ENCODE measurements at regions not wholly inside any gene's neighbourhood (a gene's known extent, or its start where the extent isn't known, plus 50 kb on each side); places are given as distances from the start of the nearest gene placed in this dataset.

DNA sequence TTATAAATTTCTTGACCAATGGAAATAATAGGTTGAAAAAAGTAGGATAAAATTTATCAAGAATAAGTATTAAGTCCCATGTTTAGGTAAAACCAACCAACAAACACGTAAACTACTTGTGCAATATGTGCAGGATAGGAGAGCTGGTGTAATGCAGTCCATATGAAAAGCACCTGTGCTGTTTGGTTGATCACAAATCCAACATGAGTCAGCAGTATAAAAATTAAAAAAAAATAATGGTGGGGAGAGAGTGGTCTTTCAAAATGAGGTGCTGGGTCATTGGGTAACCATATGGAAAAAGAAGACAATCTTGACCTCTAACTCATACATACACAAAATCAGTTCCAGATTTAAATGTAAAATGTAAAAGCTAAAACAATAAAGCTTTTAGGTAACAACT, 181.8 kb downstream of the HS3ST3B1 start:
- DNase-seq (ENCODE audit: low read depth) = no peak

DNA sequence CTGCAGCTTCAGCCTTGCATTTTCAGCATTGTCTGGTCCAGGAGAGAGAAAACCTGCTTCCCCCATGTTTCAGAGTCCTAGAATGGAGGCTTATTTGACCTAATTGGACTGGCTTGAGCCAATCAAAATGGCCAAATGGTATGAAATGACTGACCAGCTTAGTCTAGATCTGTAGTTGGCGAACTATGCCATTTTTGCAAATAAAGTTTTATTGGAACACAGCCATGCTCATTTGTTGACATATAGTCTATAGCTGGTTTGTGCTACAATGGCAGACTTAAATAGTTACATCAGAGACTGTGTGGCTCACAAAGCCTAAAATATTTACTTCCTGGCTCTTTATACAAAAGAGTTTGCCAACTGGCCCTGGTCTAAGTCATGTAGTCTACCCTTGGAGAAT, 180.8 kb downstream of the HS3ST3B1 start:
- DNase-seq (ENCODE audit: low read depth) = no peak

DNA sequence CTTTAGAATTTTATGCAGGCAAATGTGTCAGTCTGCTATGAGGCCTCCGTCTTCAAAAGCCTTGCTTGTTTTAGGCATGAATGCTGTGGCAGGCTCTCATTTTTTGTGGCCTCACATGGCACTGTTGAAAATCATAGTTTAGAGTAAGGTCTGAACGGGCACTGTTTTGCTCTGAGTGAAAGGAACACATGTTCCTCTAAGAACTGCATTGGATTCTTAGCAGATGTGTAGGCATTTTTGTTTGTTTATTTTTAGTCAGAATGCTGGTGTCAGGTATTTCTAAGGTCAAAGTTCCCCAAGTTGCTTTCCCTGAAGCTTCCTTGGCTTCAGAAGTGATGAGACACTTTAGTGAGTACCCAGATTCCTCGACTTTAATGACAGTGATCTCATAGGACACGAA, 173.7 kb downstream of the HS3ST3B1 start:
- DNase-seq (ENCODE audit: low read depth) = no peak

DNA sequence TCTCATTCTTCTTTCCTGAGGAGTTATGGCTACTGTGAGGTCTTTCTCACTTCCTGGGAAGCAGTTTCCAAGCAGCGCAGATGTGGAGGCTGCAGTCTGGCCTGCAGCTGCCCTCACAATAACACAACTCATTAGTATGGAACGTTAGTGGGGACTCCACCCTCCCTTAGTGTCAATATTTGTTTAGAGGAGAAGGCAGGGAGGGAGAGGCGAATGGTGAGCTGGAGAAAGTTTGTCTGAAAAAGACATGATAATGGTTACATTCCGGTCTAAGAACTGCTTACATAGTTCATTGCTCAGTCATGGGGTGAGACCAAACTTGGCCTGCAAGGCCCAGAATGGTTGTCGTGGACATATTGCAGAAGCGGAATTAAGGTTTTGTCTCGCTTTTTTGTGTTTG, 170.2 kb downstream of the HS3ST3B1 start:
- DNase-seq (ENCODE audit: low read depth) = no peak

DNA sequence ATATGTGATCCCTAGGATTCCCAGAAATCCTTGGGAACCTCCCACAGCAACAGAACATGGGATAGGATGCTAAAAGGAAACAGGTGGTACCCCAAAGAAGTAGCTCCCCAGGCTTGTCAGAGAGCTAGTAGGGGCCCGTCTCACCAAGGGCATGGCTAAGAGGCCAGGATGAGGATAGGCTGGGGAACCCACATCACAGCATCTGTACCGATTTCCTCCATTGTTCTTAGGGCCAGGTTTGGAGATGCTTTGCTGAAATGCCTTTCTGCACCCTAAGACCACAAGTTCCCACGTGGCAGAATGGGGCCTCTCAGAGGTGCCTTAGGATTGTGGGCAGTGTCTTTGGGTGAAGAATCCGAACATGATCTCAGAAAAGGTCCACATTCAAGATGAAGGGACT, 169.5 kb downstream of the HS3ST3B1 start:
- no peak for DNase-seq (ENCODE audit: low read depth)

DNA sequence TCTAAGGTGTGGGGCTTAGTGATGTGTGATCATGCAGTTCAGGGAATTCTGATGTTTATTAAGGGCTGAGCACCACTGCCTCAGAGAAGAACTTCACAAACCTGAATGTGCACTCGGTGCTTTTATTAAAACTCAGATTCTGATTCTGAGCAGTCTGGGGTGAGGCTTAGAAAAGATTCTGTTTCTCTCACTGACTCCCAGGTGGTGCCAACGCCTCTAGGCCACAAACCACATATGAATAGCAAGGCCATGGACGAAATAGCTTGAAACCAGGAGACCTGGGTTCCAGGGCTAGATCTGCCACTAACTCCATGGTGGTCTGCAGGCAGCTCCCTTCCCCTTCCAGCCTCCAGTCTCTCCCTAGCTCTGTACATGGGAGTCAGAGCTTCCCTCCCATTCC, 169.1 kb downstream of the HS3ST3B1 start:
- DNase-seq (ENCODE audit: low read depth) = no peak

DNA sequence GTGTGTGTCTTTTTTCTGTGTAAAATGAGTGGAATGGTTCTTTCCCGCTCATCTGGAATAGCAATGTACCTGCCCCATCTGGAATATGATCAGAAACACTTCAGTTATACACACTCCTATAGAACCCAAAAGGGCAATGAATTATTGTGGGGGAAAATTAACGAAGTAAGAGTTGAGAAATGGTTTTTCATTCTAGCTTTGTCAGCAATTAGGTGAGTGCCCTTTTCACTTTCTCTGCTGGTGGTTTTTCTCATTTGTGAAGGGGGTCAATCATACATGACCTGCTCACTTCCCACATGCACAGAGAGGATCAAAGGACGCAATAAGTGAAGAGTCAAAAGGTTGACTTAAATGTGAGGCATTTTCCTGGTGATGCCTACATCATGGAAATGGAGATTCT, 168.0 kb downstream of the HS3ST3B1 start:
- no peak for DNase-seq (ENCODE audit: low read depth)

DNA sequence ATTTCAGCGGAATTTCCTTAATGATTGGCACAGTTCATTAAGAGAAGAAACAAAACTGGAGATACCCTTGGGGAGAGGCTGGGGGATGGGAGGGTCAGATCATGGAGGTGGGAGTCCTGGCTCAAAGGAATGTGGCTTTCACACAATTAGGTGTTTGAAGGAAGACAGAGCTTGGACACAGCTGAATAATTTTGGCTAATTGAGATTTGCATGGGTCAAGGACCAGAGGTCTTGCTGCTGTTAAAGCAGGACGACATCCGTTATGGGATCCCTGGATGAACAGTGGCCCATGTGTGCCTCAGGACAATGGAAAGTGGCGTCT, 160.3 kb downstream of the HS3ST3B1 start:
- DNase-seq (ENCODE audit: low read depth) = no peak

DNA sequence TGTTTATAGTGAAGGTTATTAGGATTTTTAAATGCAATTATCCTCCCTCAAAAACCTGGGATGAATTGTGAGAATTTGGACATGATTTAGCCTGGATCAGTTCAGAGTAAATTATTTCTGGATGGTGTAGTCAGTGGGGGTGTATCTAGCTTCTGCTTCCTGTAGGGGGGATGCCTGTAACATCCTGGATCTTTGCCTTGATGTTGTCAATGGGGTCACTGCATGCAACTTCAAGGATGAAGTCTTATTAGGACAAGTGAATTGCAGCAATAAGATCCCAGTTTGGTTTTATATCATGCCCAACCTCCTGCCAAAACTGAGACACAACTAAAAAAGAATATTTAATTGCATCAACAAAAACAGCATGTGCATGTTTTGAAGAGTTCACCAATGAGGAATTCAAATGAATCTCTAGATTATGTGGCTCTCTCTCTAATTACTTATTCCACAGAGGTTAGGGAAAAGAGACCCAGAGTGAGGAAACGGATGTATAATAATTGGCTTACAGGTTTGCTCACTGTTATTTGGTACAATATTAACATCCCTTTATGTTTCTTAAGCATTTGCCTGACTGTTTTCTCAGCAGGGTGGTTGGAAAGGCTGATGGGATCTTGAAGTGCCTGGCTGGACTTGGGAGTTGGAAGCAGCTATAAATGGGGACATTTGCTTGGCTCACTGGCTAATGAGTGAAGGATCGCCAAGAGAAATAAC, 159.8 kb downstream of the HS3ST3B1 start:
- no peak for DNase-seq (ENCODE audit: low read depth)

DNA sequence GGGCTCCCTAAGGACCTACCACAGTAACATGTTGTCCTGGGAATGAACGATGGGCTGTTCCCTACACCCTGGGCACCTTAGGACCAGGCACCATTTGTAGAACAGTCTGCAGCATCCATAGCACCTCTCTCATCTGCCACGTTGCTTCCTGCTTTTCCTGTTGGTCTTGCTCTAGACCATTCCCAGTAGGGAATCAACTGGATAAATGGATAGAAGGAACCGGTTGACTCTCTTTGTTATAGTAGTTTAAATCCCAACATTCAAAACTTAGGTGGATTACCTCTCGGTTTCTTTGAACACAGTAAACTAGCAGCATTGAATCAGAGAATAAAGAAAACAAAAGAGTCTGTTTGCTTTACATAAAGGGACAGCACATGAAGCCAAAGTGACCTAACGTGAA, 159.1 kb downstream of the HS3ST3B1 start:
- no peak for DNase-seq (ENCODE audit: low read depth)

DNA sequence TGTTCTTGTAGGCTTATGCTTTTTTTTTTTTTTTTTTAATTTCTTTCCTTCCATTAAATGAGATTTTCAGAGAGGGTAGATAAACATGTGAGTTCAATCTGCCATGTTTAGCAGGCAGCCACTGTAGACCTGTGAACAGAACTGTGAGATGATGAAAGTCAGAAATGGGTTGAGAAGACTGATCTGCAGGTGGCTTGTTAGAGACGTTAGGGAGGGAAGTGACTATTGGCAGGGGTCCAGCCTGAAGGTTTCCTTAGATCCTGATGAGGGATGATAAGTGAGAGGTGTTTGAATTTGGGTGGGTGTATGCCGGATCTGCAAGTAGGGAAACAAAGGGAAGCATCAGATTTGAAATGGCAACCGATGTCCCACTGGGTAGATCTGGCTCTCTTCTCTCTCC, 157.8 kb downstream of the HS3ST3B1 start:
- no peak for DNase-seq (ENCODE audit: low read depth)

DNA sequence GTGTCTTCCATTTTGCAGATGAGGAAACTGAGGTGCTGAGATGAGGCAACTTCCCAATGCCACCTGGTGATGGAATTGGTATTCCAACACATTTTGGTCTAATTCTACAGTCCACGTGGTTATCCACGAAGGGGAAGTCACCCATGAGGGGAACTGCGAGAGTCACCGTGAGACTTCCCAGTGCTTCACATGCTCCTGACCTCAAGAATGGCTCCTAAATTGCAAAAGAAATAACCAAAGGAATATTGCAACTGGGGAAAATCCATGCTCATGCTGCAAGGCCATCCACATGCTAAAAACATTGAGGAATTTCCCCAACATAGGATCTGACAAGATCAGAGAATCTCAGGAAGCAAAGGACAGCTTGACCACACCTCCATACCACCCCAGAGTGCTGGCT, 153.9 kb downstream of the HS3ST3B1 start:
- DNase-seq (ENCODE audit: low read depth) = no peak

DNA sequence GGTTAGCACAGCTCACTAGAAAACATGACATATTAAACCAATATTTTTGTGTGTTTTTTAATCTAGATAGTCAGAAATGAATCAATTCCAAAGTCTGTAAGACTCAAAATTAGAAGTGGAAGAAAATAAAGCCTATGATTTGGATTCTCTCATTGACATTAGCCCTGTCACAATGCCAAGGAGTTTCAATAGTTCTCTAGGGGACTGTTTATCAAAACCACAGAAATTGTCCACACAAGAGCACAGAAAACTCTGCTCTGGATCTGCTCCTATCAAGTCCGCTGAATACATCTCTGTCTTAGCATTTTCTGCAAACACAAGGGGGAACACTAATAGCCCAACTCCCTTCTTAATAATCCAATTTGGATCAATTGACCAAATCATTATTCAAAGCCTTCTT, 152.0 kb downstream of the HS3ST3B1 start:
- no peak for DNase-seq (ENCODE audit: low read depth)

DNA sequence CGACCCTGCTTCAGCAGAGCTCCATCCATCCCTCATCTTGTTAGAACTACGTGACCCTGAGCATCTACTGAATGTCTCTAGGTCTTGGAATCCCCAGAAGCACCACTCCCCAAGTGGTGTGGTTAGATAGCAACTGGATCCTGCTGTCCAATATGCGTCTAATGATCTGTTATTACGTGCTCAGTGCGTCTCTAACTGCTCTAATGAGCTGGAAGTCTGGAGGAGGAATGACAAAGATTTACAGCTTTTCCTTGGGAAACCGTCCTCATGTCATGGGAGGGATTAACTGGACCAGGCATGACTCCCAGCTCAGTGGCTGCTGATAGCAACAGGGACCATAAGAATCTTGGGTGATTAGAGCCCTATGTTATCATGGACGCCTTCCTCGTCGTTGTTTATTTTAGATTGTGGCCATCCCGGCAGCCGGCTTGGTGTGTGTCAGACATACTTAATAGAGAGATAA, 150.9 kb downstream of the HS3ST3B1 start:
- no peak for DNase-seq (ENCODE audit: low read depth)

DNA sequence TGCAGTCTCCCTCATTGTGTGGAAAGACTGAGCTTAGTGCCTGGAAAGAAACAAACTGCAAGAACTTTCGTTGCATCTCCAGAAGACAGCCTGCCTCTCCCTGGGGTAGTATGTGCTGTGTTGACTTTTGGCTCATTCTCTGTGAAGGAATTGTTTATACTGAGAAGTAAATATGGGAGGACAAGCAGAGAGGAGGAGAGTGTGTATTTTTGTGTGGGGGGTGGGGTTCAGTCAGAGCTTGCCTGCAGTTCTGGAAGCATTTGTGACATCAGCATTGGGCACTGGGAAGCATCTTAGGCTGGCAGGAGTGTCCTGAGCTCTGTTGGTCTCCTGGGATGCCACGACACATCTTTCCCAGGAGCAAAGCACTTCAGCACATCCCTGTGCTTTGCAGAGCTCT, 147.9 kb downstream of the HS3ST3B1 start:
- DNase-seq (ENCODE audit: low read depth) = no peak

DNA sequence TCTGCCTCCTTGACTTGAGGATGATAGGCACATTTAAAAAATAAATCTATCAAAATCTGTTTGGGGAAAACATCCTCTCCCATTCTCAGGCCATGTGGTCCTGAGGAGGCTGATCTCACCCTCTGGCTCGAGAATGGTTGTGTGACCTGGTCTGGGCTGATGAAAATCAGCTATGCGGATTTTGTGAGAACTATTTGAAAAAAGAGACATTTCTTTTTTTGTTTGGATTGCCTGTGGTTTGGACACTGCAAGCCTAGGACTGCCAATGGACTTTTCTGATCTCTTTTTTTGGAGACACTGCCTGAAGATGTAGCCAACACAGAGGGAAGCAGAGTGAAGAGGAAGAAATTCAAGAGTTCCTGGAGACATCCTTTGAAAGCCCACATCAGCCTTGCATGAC, 145.9 kb downstream of the HS3ST3B1 start:
- DNase-seq (ENCODE audit: low read depth) = no peak

DNA sequence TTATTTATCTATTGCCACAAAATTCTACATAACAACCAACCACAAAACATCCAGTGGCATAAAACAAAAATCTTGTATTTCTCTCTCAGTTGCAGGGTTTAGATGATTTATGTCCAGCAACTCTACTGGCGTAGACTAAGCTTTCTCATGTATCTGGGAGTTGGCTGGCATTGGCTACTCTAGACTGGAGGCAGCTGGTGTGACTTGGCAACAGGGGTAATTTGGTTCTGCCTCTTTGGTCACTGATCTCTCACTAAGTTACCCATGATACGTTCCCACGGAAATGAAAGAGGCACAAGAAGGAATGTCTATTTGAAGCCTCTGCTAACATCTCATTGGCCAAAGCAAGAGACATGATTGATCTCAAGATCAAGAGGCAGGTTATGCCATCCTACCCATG, 144.0 kb downstream of the HS3ST3B1 start:
- no peak for DNase-seq (ENCODE audit: low read depth)

DNA sequence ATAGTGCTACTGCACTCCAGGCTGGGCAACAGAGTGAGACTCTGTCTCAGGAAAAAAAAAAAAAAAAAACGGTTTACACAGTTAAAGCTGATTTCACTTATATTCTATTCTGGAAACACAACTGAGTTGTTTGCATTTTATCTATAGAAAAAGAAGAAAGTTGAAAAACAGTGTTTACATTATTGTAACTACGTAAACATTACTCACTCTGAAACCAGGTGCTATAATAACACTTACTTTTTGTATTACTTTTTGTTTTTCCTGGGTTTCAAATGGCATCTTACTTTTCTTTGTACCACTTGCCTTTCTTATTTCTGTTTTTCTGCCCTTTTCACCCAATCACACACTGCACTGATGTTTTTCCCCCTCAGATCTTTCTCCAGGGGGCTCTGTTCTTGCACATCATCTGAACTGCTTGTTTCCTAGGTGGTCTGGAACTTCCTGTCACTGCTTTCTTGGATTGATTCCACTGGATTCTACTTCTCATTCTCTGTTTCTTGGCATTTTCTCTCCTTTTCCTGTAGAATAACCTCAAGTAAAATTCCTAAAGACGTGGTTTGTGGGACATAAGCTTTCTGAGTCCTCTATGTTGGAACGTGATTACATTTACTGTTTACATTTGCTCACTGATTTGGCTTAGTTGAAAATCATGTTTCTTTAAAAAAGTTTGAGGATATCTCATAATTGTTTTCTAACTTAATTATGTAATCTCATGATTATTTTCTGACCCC, 142.1 kb downstream of the HS3ST3B1 start:
- DNase-seq (ENCODE audit: low read depth) = no peak

DNA sequence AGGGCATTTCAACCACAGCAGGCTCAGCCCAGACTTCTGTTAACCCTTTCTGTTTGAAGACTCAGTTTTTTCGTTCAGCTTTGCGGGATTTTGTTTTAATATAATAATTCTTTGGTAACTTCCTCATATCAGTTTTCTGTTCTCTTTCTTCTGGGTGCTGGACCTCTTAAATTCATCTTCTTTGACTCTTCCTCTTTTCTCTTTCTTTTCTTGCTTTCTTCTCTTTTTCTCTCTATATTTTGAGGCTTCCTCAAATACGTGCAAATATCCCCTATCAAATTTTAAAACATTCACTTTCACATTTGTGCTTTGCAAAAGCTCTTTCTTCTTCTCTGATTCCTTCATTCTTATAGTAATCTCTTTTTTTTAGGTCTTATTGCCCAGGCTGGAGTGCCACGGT, 136.3 kb downstream of the HS3ST3B1 start:
- no peak for DNase-seq (ENCODE audit: low read depth)

DNA sequence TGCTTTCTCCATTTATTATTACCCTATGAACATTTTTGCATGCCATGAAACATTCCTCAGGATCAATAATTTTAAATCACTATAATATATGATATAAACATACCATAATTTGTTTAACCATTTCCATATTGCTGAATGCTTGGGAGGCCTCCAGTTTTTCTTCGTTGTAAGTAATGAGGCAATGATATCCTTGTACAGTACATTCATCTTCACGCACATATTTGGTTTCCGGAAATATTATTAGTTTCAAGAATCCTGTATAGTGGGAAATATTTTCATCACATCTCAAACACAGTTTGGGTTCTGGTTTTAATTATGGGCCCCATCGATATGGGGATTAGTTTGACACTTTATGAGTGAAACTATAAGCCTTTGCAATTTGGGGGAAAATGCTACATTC, 135.4 kb downstream of the HS3ST3B1 start:
- no peak for DNase-seq (ENCODE audit: low read depth)

DNA sequence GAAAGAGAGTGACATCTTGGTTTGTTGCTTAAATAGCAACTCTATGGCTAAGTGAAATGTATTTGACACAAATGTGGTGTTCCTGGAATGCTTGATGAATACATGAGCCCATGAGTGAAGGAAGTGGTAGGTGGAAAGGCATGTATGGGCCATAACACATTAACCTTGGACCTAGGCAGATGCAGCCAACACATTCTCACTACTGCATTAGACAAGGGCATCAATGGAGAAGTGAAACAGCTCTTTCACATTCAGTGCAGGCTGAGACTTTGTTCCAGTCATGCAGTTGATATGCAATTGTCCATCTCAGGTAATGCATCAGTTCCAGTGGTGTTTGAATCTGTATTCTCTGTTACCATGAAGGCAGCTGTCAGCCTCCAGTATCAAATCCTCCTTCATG, 133.6 kb downstream of the HS3ST3B1 start:
- DNase-seq (ENCODE audit: low read depth) = no peak

DNA sequence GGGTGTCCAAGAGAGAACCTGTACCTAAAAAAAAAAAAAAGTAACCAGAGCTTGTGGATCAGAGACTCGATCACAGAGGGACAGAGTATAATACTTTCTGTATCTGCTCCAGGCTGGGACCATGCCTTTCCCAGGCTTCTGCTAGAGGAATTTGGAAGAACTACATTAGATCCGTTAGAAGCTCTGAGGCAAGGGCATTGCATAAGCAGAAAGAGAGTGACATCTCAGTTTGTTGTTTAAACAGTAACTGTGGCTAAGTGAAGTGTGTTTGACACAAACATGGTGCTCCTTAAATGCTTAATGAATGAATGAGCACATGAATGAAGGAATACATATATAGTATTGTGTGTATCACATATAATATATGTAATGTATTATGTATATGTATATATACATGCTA, 131.2 kb downstream of the HS3ST3B1 start:
- DNase-seq (ENCODE audit: low read depth) = no peak

DNA sequence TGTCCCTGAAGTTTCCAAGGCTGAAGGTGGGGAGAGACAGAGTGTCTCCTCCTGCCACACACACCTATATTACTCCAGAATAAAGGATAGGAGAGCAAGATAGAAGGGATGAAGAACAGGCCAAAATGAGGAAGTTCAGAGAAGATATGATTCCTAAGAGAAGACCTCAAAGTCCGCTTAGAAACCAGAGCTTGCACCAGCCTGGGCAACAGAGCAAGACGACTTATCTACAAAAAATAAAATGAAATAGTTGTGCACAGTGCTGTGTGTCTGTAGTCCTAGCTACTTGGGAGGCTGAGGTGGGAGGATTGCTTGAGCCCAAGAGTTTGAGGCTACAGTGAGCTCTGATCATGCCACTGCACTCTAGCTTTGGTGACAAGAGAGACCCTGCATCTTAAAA, 128.2 kb downstream of the HS3ST3B1 start:
- DNase-seq (ENCODE audit: low read depth) = no peak

DNA sequence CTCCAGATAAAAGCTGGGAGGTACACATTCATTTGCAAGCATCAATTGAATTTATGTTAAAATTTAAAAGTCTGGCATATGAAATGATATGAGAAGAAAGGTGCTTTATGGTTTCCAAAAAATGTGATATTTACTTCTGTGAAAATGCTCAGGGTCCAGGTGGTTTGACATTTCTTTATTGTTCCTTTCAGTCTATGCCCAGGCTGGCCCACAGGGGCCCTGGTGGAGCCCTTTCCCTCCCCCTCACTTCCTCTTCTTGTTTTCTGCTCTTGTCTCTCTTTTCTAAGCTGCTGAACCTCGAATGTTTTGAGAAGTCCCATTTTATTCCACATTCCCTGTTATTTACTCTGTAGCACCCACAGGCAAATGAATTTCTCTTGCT, 127.8 kb downstream of the HS3ST3B1 start:
- no peak for DNase-seq (ENCODE audit: low read depth)

Data from T follicular helper cell (primary cell).